Parathyroid adenoma (tissue), 2 donors: ENCODE measurements at regions not wholly inside any gene's neighbourhood (a gene's known extent, or its start where the extent isn't known, plus 50 kb on each side); places are given as distances from the start of the nearest gene placed in this dataset.

Experiments
- H2AFZ ChIP-seq: fragments of 300-600 bp; sonication (generic); one replicate; pipeline ENCODE4 v1.7.0; 2017; ENCODE audit warnings: antibody characterized with exemption, mild to moderate bottlenecking
- H3K27ac ChIP-seq: fragments of 300-600 bp; sonication (generic); one replicate; pipeline ENCODE4 v1.7.0; 2017
- H3K27me3 ChIP-seq: fragments of 300-600 bp; sonication (generic); one replicate; pipeline ENCODE4 v1.7.0; 2017; ENCODE audit warnings: low read length; ENCODE audit not compliant: control insufficient read depth, insufficient read depth
- H3K36me3 ChIP-seq: fragments of 300-600 bp; sonication (generic); one replicate; pipeline ENCODE4 v1.7.0; 2017; ENCODE audit warnings: low read length; ENCODE audit not compliant: control insufficient read depth, insufficient read depth
- H3K4me1 ChIP-seq: fragments of 300-600 bp; sonication (generic); one replicate; pipeline ENCODE4 v1.7.0; 2017; ENCODE audit warnings: control low read depth
- H3K4me2 ChIP-seq: fragments of 300-600 bp; sonication (generic); one replicate; pipeline ENCODE4 v1.7.0; 2017; ENCODE audit warnings: low read length
- H3K4me3 ChIP-seq: fragments of 300-600 bp; sonication (generic); one replicate; pipeline ENCODE4 v1.7.0; 2017; ENCODE audit warnings: low read depth, low read length
- H3K79me2 ChIP-seq: fragments of 300-600 bp; sonication (generic); one replicate; pipeline ENCODE4 v1.7.0; 2017; ENCODE audit warnings: control low read depth
- H3K9ac ChIP-seq: fragments of 300-600 bp; sonication (generic); one replicate; pipeline ENCODE4 v1.7.0; 2017; ENCODE audit warnings: mild to moderate bottlenecking
- H3K9me3 ChIP-seq: fragments of 300-600 bp; sonication (generic); one replicate; pipeline ENCODE4 v1.7.0; 2017; ENCODE audit warnings: low read length; ENCODE audit not compliant: control insufficient read depth
- CTCF ChIP-seq: fragments of 300-600 bp; sonication (generic); IDR thresholded peaks from one replicate; pipeline ENCODE4 v1.7.0; 2017; ENCODE audit warnings: antibody characterized with exemption, mild to moderate bottlenecking
- donor health status: primary hyperparathyroidism.

GRCh38 chr9:80077059-80077458, 505.3 kb downstream of the TLE4 start:
- Histone ChIP-seq H3K4me3 (no peak overlapping the region), H3K9ac (no peak overlapping the region), H3K27ac (no peak overlapping the region), H3K36me3 (no peaks in the 10 kb centered on the region), H3K9me3 (no peaks in the 10 kb centered on the region), H3K27me3 (no peaks in the 10 kb centered on the region), H2AFZ (peak overlapping the region; percentile 62), H3K79me2 (no peaks in the 10 kb centered on the region), H3K4me1 (peaks cover 7% of the 10 kb centered on the region), H3K4me2 (no peak overlapping the region)
- TF ChIP-seq CTCF, result no peak

- H3K27ac ChIP-seq, result no peak overlapping the region
- no peak overlapping the region for H3K9ac ChIP-seq
- H3K4me3 ChIP-seq, result no peak overlapping the region
- no peaks in the 10 kb centered on the region for H3K27me3 ChIP-seq
- no peaks in the 10 kb centered on the region for H3K9me3 ChIP-seq
- no peaks in the 10 kb centered on the region for H3K36me3 ChIP-seq
- peaks cover 7% of the 10 kb centered on the region for H3K4me1 ChIP-seq
- H3K4me2 ChIP-seq, result no peak overlapping the region
- H2AFZ ChIP-seq, result no peak overlapping the region
- no peak for TF ChIP-seq CTCF
- no peaks in the 10 kb centered on the region for H3K79me2 ChIP-seq
Measured at GRCh38 chr9:80076162-80076561, 504.4 kb downstream of the TLE4 start.

- no peak for TF ChIP-seq CTCF
- no peak overlapping the region for H3K9ac ChIP-seq
- H3K4me3 ChIP-seq, result no peak overlapping the region
- peak overlapping the region; percentile 69 for H3K27ac ChIP-seq
- H3K27me3 ChIP-seq, result no peaks in the 10 kb centered on the region
- H3K36me3 ChIP-seq, result no peaks in the 10 kb centered on the region
- peak overlapping the region; percentile 41 for H2AFZ ChIP-seq
- H3K9me3 ChIP-seq, result no peaks in the 10 kb centered on the region
- H3K4me1 ChIP-seq, result peaks cover 9% of the 10 kb centered on the region
- H3K79me2 ChIP-seq, result no peaks in the 10 kb centered on the region
- H3K4me2 ChIP-seq, result no peak overlapping the region
Measured at GRCh38 chr9:80074439-80074838, 502.7 kb downstream of the TLE4 start.

- Histone ChIP-seq H3K4me1 (peaks cover 13% of the 10 kb centered on the region), H3K4me3 (no peak overlapping the region), H3K27ac (no peak overlapping the region), H3K36me3 (no peaks in the 10 kb centered on the region), H3K9me3 (no peaks in the 10 kb centered on the region), H3K4me2 (no peak overlapping the region), H3K79me2 (no peaks in the 10 kb centered on the region), H3K27me3 (no peaks in the 10 kb centered on the region), H2AFZ (no peak overlapping the region), H3K9ac (no peak overlapping the region)
- TF ChIP-seq CTCF, result no peak
Measured at GRCh38 chr9:80072451-80072850, 500.7 kb downstream of the TLE4 start.

- H3K27me3 ChIP-seq, result no peaks in the 10 kb centered on the region
- H3K4me1 ChIP-seq, result peaks cover 15% of the 10 kb centered on the region
- no peaks in the 10 kb centered on the region for H3K9me3 ChIP-seq
- H3K27ac ChIP-seq, result peak overlapping the region; percentile 43
- no peaks in the 10 kb centered on the region for H3K36me3 ChIP-seq
- no peak overlapping the region for H2AFZ ChIP-seq
- no peaks in the 10 kb centered on the region for H3K79me2 ChIP-seq
- peak overlapping the region; percentile 21 for H3K4me2 ChIP-seq
- no peak overlapping the region for H3K9ac ChIP-seq
- H3K4me3 ChIP-seq, result no peak overlapping the region
- TF ChIP-seq CTCF, result no peak
Measured at GRCh38 chr9:80070071-80070742, 498.4 kb downstream of the TLE4 start.
